ENCODE measurements at regions not wholly inside any gene's neighbourhood (a gene's known extent, or its start where the extent isn't known, plus 50 kb on each side); places are given as distances from the start of the nearest gene placed in this dataset.
"Not testable (repeated sequence)": the region's sequence is repeated elsewhere in the genome, so short reads cannot be mapped to it uniquely, and the experiment has no call there.

DNA sequence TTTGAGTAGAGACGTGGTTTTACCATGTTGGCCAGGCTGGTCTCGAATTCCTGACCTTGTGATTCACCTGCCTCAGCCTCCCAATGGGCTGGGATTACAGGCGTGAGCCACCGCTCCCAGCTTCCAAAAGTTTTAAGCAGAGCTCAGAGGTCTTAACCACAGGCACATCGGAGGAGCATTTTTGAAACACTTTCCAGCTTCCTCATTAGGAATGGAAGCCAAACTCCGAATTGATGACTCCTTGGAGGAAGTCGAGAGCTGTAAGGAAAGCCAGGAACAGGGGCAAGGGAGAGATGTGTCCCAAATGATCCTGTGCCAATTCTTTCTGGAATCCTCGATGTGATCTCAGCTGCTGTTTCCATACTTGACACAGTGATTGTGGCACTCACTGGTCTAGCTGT lies 56.2 kb upstream of the CCZ1B start:
- H3K27ac ChIP-seq: not testable (repeated sequence)

DNA sequence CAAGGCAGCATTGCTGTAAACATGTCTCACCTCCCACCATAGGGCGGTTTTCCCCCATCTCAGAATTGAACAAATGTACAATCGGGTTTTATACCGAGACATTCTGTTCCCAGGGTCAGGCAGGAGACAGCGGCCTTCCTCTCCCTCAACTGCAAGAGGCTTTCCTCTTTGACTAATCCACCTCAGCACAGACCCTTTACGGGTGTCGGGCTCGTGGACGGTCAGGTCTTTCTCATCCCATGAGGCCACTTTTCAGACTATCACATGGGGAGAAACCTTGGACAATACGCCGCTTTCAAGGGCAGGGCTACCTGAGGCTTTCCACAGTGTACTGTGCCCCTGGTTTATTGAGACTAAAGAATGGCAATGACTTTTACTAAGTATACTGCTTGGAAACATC lies 57.7 kb upstream of the CCZ1B start:
- H3K27ac ChIP-seq: not testable (repeated sequence)

DNA sequence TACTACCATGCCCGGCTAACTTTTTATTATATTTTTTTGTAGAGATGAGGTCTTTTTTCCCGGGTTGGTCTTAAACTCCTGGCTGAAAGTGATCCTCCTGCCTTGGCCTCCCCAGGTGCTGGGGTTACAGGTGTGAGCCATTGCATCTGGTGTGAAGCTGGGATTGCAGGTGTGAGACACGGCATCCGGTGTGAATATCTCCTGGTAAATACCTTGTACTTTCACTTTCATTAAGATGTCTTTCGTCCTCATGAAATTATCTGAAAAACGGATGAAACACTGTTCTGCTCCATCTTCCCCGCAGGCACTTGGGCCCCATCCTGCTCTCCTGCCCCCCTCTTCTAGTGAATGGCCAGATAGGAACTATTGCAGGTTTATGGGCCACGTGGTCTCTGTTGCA lies 60.1 kb upstream of the CCZ1B start:
- no peak overlapping the region for H3K27ac ChIP-seq
- TF ChIP-seq, protein P1, sequence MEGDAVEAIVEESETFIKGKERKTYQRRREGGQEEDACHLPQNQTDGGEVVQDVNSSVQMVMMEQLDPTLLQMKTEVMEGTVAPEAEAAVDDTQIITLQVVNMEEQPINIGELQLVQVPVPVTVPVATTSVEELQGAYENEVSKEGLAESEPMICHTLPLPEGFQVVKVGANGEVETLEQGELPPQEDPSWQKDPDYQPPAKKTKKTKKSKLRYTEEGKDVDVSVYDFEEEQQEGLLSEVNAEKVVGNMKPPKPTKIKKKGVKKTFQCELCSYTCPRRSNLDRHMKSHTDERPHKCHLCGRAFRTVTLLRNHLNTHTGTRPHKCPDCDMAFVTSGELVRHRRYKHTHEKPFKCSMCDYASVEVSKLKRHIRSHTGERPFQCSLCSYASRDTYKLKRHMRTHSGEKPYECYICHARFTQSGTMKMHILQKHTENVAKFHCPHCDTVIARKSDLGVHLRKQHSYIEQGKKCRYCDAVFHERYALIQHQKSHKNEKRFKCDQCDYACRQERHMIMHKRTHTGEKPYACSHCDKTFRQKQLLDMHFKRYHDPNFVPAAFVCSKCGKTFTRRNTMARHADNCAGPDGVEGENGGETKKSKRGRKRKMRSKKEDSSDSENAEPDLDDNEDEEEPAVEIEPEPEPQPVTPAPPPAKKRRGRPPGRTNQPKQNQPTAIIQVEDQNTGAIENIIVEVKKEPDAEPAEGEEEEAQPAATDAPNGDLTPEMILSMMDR (IDR thresholded peaks at IDR 0.05): no peak
- TF ChIP-seq ZFX (IDR thresholded peaks at IDR 0.05; ENCODE audit: borderline replicate concordance): no peak

DNA sequence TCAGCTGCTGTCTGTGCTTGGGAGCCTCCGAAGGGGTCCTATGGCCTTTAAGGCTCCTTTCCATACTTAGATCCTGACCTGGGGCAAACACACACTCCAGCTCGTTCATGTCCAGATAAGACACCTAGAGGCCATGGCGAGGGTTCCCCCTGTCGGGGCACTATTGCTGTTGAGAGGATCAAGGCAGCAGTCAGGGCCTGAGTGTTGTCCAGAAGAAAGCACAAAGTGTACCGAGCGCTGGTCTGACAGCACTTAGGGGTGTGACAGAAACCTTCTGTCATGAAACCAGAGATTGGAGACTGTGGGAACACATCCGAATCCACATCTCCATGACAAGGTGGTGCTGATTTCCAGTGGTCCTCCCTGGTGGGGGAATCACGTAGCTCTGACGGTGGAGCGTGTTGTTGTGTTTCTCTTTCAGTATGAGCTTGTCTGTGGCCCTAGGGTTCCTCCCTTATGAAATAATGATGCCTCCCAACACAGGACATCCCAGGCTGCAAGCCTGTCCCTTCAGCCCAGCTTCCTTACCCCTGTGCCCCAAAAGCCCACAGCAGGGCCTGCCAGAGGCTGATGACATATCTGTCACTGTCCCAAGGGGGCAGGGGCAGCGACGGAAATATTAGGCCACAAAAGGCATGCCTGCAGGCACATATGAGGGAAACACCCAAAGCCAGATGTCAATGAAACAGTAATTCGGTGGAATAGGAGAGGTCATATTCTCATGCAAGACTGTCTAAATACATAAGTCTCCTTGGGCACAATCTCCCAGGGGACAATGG lies 62.4 kb upstream of the CCZ1B start:
- not testable (repeated sequence) for H3K27ac ChIP-seq

DNA sequence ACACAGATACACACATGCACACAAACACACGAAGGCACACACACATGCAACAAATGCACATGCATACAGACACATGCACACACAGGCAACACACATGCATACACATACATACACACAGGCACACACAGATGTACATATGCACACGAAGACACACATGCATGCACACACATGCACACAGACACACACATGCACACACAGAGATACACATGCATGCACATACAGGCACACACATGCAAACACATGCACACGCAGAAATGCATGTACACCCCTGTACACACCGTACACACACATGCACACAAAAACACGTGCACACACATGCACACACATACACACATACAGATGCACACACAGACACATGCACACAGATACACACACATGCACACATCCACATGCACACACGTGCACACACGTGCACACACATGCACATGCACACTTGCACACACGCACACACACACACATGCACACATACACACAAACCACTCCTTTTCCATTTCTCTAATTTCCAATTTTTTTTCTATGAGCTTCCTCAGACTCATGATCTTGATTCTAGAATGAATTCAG lies 63.3 kb upstream of the CCZ1B start:
- no peak overlapping the region for H3K27ac ChIP-seq
- TF ChIP-seq ZFX (IDR thresholded peaks at IDR 0.05; ENCODE audit: borderline replicate concordance): no peak
- TF ChIP-seq, protein P1 (IDR thresholded peaks at IDR 0.05): no peak

DNA sequence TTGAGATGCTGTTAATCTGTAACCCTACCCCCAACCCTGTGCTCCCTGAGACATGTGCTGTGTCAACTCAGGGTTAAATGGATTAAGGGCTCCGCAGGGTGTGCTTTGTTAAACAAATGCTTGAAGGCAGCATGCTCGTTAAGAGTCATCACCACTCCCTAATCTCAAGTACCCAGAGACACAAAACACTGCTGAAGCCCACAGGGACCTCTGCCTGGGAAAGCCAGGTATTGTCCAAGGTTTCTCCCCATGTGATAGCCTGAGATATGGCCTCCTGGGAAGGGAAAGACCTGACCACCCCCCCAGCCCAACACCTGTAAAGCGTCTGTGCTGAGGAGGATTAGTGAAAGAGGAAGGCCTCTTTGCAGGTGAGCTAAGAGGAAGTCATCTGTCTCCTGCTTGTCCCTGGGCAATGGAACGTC lies 76.0 kb upstream of the CCZ1B start:
- not testable (repeated sequence) for H3K27ac ChIP-seq

DNA sequence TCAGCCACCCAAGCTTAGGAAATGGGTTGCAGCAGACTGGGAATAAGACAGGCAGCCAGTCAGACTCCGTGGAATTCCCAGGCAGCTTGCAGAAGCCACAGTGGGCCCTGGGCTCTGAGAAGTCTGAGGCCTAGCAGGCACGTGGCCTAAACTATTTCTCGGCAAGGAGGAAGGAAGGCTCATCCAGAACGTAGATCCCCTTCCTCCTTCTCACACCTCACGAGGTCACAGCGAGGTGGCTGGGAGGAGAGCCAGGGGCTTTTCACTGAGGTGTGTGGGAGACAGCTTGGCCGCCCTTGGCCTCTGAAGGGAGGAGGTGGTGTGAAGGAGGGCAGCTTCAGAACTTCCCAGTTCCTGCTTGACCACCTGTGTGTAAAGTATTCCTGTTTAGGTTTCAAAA lies 77.2 kb upstream of the CCZ1B start:
- not testable (repeated sequence) for H3K27ac ChIP-seq

DNA sequence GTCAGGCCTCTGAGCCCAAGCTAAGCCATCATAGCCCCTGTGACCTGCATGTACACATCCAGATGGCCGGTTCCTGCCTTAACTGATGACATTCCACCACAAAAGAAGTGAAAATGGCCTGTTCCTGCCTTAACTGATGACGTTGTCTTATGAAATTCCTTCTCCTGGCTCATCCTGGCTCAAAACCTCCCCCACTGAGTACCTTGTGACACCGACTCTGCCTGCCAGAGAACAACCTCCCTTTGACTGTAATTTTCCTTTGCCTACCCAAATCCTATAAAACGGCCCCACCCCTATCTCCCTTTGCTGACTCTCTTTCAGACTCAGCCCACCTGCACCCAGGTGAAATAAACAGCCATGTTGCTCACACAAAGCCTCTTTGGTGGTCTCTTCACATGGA lies 77.7 kb upstream of the CCZ1B start:
- not testable (repeated sequence) for H3K27ac ChIP-seq

DNA sequence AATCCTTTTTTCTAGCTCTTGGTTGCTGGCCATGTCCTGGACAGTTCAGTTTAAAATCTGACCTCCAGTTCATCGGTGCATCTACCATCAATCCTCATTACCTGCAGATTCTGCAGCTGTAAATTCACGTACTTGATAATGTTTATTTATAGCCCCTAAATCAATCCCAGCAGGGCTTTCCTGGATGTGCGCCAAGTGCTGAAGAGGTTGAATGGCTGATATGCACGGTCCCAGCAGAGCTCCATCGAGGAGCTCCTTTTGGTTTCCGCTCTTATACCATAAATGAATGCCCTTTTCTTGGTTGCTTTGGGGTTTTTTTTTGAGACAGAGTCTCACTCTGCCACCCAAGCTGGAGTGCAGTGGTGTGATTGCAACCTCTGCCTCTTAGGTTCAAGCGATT lies 91.2 kb upstream of the CCZ1B start:
- no peak for TF ChIP-seq ZFX (IDR thresholded peaks at IDR 0.05; ENCODE audit: borderline replicate concordance)
- TF ChIP-seq, protein P1 (IDR thresholded peaks at IDR 0.05): no peak
- H3K27ac ChIP-seq: no peak overlapping the region

DNA sequence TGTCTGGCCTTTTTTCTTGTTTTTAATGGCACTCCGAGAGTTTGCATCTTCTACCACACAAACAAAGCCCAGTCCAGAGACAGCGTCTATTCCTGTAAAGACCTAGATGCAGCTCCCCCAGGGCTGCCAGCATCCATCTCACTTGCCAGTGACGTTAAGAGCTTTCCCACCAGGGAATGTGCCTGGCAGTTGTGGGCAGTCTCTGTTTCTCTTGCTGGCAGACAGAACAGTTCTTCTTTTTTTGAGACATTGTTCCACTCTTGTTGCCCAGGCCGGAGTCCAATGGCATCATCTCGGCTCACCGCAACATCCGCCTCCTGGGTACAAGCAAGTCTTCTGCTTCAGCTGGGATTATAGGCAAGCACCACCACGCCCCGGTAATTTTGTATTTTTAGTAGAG lies 93.1 kb upstream of the CCZ1B start:
- not testable (repeated sequence) for H3K27ac ChIP-seq

DNA sequence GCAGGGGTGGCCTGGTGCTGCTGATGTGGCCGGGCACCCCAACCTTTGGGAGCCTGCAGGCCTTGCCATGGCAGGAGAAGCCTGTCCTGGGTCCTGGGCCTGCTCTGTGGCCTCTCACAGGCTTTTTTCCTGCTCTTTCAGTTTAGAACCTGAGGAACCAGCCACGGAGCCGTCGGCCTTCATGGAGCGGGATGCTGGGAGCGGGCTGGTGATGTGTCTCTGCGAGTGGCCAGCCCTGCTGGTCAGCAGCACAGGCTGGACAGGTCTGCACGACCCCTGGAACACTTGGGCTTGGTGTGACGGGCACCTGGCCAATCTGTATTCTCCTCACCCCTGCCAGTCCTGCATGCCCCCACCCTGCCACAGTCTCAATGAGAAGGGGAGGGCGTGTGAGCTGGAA lies 98.4 kb upstream of the CCZ1B start:
- not testable (repeated sequence) for H3K27ac ChIP-seq

DNA sequence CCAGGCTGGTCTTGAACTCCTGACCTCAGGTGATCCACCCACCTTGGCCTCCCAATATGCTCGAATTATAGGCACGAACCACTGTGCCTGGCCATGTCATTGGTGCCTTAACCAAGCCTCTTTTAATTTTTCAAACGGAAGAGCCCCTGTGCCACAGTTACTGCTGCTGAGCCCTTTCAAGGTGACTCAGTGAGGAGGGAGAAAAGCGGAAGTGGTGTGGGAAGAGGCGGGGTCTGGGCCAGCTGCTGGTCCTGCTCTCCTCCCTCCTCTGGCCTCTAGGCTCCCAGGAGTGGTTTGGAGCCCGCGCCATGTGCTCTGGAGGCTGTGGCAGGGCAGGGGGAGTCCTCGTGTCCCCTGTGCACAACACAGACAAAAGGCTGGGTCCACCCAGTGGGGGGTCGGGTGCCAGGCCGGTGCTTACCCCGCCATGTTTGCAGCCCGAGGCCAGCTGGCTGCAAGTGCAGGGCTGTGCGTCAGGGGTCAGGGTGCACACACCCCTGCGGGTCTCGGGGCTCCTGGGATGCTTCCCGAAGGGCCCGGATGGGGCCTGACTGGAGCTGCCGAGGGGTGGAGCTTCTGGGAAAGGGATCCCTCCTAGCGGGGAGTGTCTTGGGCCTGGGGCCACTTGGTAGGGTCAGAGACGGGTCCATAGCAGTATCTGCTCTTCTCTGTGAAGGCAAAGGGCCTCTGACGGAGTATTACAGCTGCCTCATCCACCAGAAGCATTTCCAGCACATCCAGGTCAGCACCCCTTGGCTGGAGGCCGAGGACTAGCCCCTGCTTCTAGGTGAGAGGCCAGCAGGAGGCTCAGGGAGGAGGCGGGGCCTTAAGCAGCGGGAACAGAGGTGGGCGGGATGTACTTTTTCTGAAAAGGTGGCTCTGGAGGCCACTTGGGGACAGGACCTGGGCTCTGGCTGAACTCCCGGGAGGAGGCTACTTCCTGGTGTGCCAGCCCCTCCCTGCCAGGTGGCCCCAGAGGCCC lies 100.4 kb upstream of the CCZ1B start:
- not testable (repeated sequence) for H3K27ac ChIP-seq

DNA sequence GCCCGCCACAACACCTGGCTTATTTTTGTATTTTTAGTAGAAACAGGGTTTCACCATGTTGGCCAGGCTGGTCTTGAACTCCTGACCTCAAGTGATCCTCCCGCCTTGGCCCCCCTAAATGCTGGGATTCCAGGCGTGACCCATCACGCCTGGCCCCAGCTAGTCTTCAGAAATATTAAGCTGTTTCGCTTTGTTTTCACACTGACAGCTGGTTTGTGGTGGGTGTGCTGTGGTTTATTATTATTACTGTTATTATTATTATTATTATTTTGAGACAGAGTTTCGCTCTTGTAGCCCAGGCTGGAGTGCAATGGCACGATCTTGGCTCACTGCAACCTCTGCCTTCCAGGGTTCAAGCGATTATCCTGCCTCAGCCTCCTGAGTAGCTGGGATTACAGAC lies 101.6 kb upstream of the CCZ1B start:
- not testable (repeated sequence) for H3K27ac ChIP-seq

DNA sequence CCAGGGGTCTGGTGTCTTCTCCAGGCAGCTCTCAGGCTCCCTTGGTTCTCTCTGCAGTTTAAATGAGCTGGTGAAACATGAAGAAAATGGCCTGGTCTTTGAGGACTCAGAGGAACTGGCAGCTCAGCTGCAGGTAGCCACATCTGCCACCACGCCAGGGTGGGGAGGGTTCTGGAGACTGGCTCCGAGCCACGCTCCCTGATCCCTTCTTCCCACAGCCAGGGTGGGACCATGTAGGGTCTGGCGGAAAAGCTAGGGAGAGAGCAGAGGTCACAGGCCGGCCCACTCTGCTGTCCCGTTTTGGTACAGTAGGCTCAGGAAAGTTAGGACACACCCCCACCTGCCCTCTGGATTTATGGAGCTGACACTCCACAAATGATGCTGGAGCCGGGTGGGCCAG lies 103.5 kb upstream of the CCZ1B start:
- H3K27ac ChIP-seq: not testable (repeated sequence)

DNA sequence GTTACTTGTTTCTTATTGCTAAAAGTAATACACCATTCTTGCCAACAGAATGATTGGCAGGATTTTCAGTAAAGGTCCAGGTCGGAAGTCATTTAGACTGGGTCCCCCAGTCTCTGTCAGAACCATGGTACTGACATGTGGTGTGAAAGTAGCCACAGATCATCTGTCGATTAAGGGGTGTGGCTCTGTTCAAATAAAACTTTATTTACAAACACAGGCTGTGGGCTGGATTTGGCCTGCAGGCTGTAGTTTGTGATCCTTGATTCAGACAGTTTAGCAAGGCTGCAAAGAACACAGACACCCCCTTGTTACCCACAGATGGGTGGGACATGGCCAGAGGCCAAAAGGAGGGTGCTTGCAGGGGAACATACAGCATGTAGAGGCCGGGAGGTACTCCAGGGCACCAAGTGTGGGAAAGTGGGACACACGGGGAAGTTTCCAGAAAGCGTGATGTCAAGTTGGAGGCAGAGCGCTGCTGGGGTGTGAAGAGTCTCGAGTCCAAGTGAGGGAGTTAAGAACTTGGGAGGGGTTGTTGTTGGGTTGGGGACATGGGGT lies 104.1 kb upstream of the CCZ1B start:
- H3K27ac ChIP-seq: not testable (repeated sequence)
